Panc1 (cell line): ENCODE measurements at regions not wholly inside any gene's neighbourhood (a gene's known extent, or its start where the extent isn't known, plus 50 kb on each side); places are given as distances from the start of the nearest gene placed in this dataset.

ENCODE experiments used
- ATAC-seq: fragments of 200-7000 bp; cut with Tn5 transposase; 2 replicates; pipeline ENCODE4 v1.9.1; 2020; ENCODE audit warnings: mild to moderate bottlenecking, moderate library complexity
- BruUV-seq: library from RNA; stranded (reverse); fragments of 400-500 nt; replicated peaks from 2 replicates; lab custom pipeline; 2021; lab: Mats Ljungman, UMichigan
- CTCF ChIA-PET: fragments of 300-600 bp; sonication (Branson Sonifier 250); formaldehyde crosslinking; loops from one replicate; lab custom pipeline; 2022; ENCODE audit warnings: antibody characterized with exemption; lab: Charles Lee
- POLR2A ChIA-PET: fragments of 300-600 bp; sonication (Branson Sonifier 250); formaldehyde crosslinking; loops from one replicate; lab custom pipeline; 2022; ENCODE audit warnings: antibody characterized with exemption; lab: Charles Lee
- DNase-seq: peaks from one replicate; pipeline ENCODE4 v3.0.0-alpha.2; 2010; ENCODE audit warnings: low read depth, low spot score
- H3K27ac ChIP-seq: 2 replicates; pipeline ENCODE4 v1.5.1; 2011; ENCODE audit warnings: mild to moderate bottlenecking, low read length, inconsistent platforms
- H3K27me3 ChIP-seq: fragments of 200-500 bp; sonication (Bioruptor generic); 2 replicates; pipeline ENCODE4 v1.6.0; 2014; ENCODE audit warnings: low read length, inconsistent platforms; ENCODE audit not compliant: control insufficient read depth, insufficient read depth
- H3K36me3 ChIP-seq: fragments of 200-500 bp; sonication (Bioruptor generic); 2 replicates; pipeline ENCODE4 v1.5.1; 2014; ENCODE audit warnings: inconsistent platforms, mild to moderate bottlenecking, low read length, moderate library complexity; ENCODE audit not compliant: control insufficient read depth, insufficient read depth
- H3K4me1 ChIP-seq: 2 replicates; pipeline ENCODE4 v1.5.1; 2011; ENCODE audit warnings: inconsistent platforms, mild to moderate bottlenecking, low read length, moderate library complexity; ENCODE audit not compliant: control insufficient read depth, insufficient read depth
- H3K4me3 ChIP-seq, 2 experiments: 2 replicates each; pipeline ENCODE4 v1.5.1; 2011 to 2012; ENCODE audit warnings: low read depth in 2 of 2, low read length in 2 of 2, mild to moderate bottlenecking in 2 of 2, inconsistent platforms in 1 of 2, moderate library complexity in 1 of 2
- H3K9me3 ChIP-seq: fragments of 200-500 bp; sonication (Bioruptor generic); 2 replicates; pipeline ENCODE4 v1.5.1; 2014; ENCODE audit warnings: low read depth, mild to moderate bottlenecking, inconsistent platforms, low read length, moderate library complexity; ENCODE audit not compliant: control insufficient read depth, insufficient read depth
- POLR2AphosphoS5 ChIP-seq: IDR thresholded peaks from 2 replicates; pipeline ENCODE4 v1.6.1; 2012; ENCODE audit warnings: mild to moderate bottlenecking, low read depth, low read length, moderate library complexity
- SIN3A ChIP-seq: IDR thresholded peaks from 2 replicates; pipeline ENCODE4 v1.6.1; 2012; ENCODE audit warnings: low read depth, mild to moderate bottlenecking, low read length, moderate library complexity, borderline replicate concordance; ENCODE audit not compliant: insufficient read depth
- TCF7L2 ChIP-seq: IDR thresholded peaks from 2 replicates; pipeline ENCODE4 v1.6.1; 2011; ENCODE audit warnings: mild to moderate bottlenecking, low read depth, low read length, inconsistent platforms
- in situ Hi-C: cut with HindIII; loops from 2 replicates; pipeline ENCODE4 v1.10.0; 2016; ENCODE audit warnings: low sequenced_read_pairs, low pct_unique_long_range_greater_than_20kb
- intact Hi-C: fragments of 100-400 bp; cut with micrococcal nuclease; formaldehyde crosslinking; loops from one replicate; pipeline ENCODE4 v1.10.0; 2022; ENCODE audit not compliant: unreplicated experiment
- TF ChIP-seq, protein P1 (sequence below), 2 experiments: IDR thresholded peaks; 2 replicates each; pipeline ENCODE4 v1.6.1; 2011 to 2012; ENCODE audit warnings: low read depth in 2 of 2, control low read depth in 1 of 2, low read length in 1 of 2, mild to moderate bottlenecking in 1 of 2, moderate library complexity in 1 of 2; ENCODE audit not compliant: insufficient read depth in 1 of 2
- TF ChIP-seq, protein P2 (sequence below): fragments of 450-650 bp; IDR thresholded peaks from 2 replicates; pipeline ENCODE4 v1.5.1; 2017; ENCODE audit warnings: mild to moderate bottlenecking

DNA sequence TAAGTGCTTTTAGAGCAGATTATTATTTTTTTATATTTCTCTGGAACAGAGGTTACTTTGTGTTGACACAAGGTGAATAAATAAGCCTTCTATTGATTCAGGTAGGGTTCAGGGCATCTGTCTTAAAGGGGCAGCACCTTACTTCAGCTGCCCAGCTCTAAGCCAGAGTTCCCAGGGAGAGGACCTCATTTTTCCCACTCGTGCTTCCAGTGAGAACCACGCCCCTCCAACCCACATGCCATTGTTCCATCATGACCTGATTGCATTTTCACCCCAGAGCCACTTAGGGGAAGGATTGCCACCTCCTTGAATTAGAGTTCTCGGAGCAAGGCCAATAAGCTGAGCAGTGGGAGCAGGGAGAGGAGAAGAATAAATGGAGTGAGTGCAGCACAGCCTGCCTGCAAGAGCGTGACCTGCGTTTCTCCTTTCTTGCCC is 104.3 kb upstream of the FRY start:
- intact Hi-C loops (no loop called here), in situ Hi-C loops (no loop called here)
- H3K4me1 ChIP-seq, result peaks cover 20% of the 10 kb centered on the region
- H3K9me3 ChIP-seq, result no peaks in the 10 kb centered on the region
- H3K36me3 ChIP-seq, result no peaks in the 10 kb centered on the region
- BruUV-seq, result no TSS peak
- DNase-seq (no peak), ATAC-seq (peak; percentile 78)
- CTCF ChIA-PET, result interaction anchor here (0.5 to 0.6 kb wide), 2 partner anchors 48 to 612 kb away, joined by 3 read pairs; no protein-coding TSS in a partner anchor
- peak overlapping the region; percentile 76 for H3K27ac ChIP-seq
- H3K4me3 ChIP-seq, result peak overlapping the region in 1 of 2 experiments; percentile 43; a peak in 2 of 4 replicates
- POLR2A ChIA-PET, result no interaction called here
- TF ChIP-seq, protein P1, sequence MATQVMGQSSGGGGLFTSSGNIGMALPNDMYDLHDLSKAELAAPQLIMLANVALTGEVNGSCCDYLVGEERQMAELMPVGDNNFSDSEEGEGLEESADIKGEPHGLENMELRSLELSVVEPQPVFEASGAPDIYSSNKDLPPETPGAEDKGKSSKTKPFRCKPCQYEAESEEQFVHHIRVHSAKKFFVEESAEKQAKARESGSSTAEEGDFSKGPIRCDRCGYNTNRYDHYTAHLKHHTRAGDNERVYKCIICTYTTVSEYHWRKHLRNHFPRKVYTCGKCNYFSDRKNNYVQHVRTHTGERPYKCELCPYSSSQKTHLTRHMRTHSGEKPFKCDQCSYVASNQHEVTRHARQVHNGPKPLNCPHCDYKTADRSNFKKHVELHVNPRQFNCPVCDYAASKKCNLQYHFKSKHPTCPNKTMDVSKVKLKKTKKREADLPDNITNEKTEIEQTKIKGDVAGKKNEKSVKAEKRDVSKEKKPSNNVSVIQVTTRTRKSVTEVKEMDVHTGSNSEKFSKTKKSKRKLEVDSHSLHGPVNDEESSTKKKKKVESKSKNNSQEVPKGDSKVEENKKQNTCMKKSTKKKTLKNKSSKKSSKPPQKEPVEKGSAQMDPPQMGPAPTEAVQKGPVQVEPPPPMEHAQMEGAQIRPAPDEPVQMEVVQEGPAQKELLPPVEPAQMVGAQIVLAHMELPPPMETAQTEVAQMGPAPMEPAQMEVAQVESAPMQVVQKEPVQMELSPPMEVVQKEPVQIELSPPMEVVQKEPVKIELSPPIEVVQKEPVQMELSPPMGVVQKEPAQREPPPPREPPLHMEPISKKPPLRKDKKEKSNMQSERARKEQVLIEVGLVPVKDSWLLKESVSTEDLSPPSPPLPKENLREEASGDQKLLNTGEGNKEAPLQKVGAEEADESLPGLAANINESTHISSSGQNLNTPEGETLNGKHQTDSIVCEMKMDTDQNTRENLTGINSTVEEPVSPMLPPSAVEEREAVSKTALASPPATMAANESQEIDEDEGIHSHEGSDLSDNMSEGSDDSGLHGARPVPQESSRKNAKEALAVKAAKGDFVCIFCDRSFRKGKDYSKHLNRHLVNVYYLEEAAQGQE (IDR thresholded peaks at IDR 0.05; ENCODE audit: insufficient read depth in 1 of 2, low read depth in 2 of 2, low read length in 1 of 2), result no peak
- TF ChIP-seq, protein P2, sequence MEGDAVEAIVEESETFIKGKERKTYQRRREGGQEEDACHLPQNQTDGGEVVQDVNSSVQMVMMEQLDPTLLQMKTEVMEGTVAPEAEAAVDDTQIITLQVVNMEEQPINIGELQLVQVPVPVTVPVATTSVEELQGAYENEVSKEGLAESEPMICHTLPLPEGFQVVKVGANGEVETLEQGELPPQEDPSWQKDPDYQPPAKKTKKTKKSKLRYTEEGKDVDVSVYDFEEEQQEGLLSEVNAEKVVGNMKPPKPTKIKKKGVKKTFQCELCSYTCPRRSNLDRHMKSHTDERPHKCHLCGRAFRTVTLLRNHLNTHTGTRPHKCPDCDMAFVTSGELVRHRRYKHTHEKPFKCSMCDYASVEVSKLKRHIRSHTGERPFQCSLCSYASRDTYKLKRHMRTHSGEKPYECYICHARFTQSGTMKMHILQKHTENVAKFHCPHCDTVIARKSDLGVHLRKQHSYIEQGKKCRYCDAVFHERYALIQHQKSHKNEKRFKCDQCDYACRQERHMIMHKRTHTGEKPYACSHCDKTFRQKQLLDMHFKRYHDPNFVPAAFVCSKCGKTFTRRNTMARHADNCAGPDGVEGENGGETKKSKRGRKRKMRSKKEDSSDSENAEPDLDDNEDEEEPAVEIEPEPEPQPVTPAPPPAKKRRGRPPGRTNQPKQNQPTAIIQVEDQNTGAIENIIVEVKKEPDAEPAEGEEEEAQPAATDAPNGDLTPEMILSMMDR, result 0 out of 2 replicates have a peak, but pooled peaks have one; percentile 9
- H3K27me3 ChIP-seq, result no peaks in the 10 kb centered on the region

DNA sequence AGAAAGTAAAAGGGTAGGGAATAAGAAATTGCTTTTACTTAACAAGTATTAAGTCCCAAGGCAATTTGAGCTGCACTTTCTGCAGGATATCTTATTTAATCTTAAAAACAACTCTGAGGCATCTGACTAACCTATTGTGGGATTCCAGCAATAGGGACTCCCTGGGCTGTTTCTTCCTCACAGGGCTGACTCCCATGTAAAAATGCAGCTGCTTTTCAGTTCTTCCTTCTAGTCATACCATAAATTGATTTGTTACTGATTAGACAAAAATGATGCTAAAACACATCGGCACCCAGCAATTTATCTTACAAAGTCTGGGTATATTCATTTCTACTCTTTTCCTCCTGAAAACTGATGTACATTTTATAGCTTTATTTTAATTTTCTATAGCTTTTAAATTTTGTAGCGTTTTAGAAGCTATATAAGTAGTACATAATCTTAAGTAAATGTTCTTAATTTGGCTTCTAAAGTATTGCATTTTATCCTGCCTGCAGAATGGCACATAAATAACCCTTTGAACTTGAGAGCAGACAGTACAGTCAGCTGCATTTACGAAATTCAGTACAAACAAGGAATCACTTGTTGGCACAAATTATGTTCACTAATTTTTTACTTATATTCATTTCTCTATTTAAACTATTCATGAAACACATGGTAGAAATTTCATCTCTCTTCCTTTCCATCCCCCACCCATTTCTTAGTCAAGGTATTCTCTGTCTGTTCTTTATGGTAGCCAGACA is 102.4 kb upstream of the FRY start:
- no TSS peak for BruUV-seq
- Histone ChIP-seq H3K36me3 (no peaks in the 10 kb centered on the region), H3K4me1 (peaks cover 20% of the 10 kb centered on the region), H3K27ac (peak overlapping the region; percentile 20; the same call in 1 of the 2 replicates), H3K9me3 (no peaks in the 10 kb centered on the region), H3K27me3 (no peaks in the 10 kb centered on the region), H3K4me3 (no peak overlapping the region)
- in situ Hi-C loops (no loop called here), intact Hi-C loops (no loop called here)
- CTCF ChIA-PET, result no interaction called here
- POLR2A ChIA-PET, result no interaction called here
- no peak for ATAC-seq
- TF ChIP-seq POLR2AphosphoS5, result no peak
- TF ChIP-seq TCF7L2, result no peak
- TF ChIP-seq, protein P2, result no peak
- no peak for TF ChIP-seq SIN3A
- TF ChIP-seq, protein P1 (IDR thresholded peaks at IDR 0.05; ENCODE audit: insufficient read depth in 1 of 2, low read depth in 2 of 2, low read length in 1 of 2), result no peak
- DNase-seq, result no peak
